ENCODE measurements at regions not wholly inside any gene's neighbourhood (a gene's known extent, or its start where the extent isn't known, plus 50 kb on each side); places are given as distances from the start of the nearest gene placed in this dataset.
"Not testable (repeated sequence)": the region's sequence is repeated elsewhere in the genome, so short reads cannot be mapped to it uniquely, and the experiment has no call there.

GRCh38 chr22:22321743-22322611, 77.4 kb downstream of the VPREB1 start:
- H2BK15ac ChIP-seq (ENCODE audit: low read length); H4K8ac ChIP-seq (ENCODE audit: extremely low read depth, insufficient read depth, low read length); H4K20me1 ChIP-seq (replicated peaks in 1 of 2; ENCODE audit: control insufficient read depth in 1 of 2, insufficient read depth in 2 of 2, low read length in 2 of 2); H2BK120ac ChIP-seq (replicated peaks; ENCODE audit: low read depth, low read length); H2BK12ac ChIP-seq (ENCODE audit: low read depth, low read length); H3K27ac ChIP-seq (ENCODE audit: low read depth, low read length); H3K23ac ChIP-seq (ENCODE audit: insufficient read length); H2AK5ac ChIP-seq (ENCODE audit: low read depth, low read length); H3K9ac ChIP-seq (replicated peaks in 1 of 4; ENCODE audit: extremely low read depth in 1 of 4, low read depth in 3 of 4, low read length in 3 of 4); H3K79me1 ChIP-seq (ENCODE audit: low read depth, low read length); H3K4me2 ChIP-seq (ENCODE audit: insufficient read depth in 1 of 2, low read depth in 2 of 2, low read length in 2 of 2); H2AFZ ChIP-seq (ENCODE audit: low read length); H3K23me2 ChIP-seq (ENCODE audit: low read depth, low read length); H3K56ac ChIP-seq (replicated peaks; ENCODE audit: insufficient read length, low read depth, low read length); POLR2A ChIA-PET (ENCODE audit: partially characterized antibody); H2BK20ac ChIP-seq (ENCODE audit: low read length); H4K91ac ChIP-seq (replicated peaks; ENCODE audit: insufficient read length, low read length); H3K4me1 ChIP-seq (replicated peaks in 1 of 4; ENCODE audit: control insufficient read depth in 3 of 4, insufficient read depth in 4 of 4, low read length in 3 of 4); H3K4ac ChIP-seq (replicated peaks; ENCODE audit: insufficient read length, low read depth, low read length); H3K36me3 ChIP-seq (ENCODE audit: control insufficient read depth in 2 of 4, insufficient read depth in 4 of 4, low read length in 3 of 4); H3K4me3 ChIP-seq (ENCODE audit: extremely low read depth in 1 of 4, insufficient read depth in 2 of 4, low read depth in 3 of 4, low read length in 4 of 4); H3K18ac ChIP-seq (ENCODE audit: extremely low read depth, low read length); H3K9me3 ChIP-seq (ENCODE audit: insufficient read depth in 2 of 2, low read depth in 1 of 2, low read length in 1 of 2); H3K14ac ChIP-seq (ENCODE audit: insufficient read length); H4K5ac ChIP-seq (ENCODE audit: insufficient read length, low read depth, low read length); H2BK5ac ChIP-seq (ENCODE audit: low read depth, low read length); H3K79me2 ChIP-seq (ENCODE audit: control insufficient read depth in 1 of 2, insufficient read depth in 2 of 2, low read length in 2 of 2): not testable (repeated sequence)
- peaks cover 49 to 71% (median 63%) of the 10 kb centered on the region in 4 experiments for H3K27me3 ChIP-seq (replicated peaks in 1 of 4; ENCODE audit: control insufficient read depth in 3 of 4, extremely low read depth in 1 of 4, insufficient read depth in 3 of 4, low read length in 3 of 4)
- DNase-seq (ENCODE audit: low read depth in 1 of 2, low spot score in 2 of 2) (peak in 1 of 2 experiments; percentile 87), FAIRE-seq (peak; percentile 58)
- 0 out of 2 replicates have a peak, but pooled peaks have one; percentile 24 for TF ChIP-seq TCF12 (IDR thresholded peaks at IDR 0.05; ENCODE audit: low read depth, low read length)
- peak; percentile 87 to 92 (median 91) for TF ChIP-seq CTCF (IDR thresholded peaks at IDR 0.05; ENCODE audit: control extremely low read depth in 1 of 3, insufficient read depth in 1 of 3, low read depth in 1 of 3, low read length in 3 of 3)
- TF ChIP-seq RAD21 (IDR thresholded peaks at IDR 0.05 in 1 of 2, conservative IDR thresholded peaks at IDR 0.05 in 1 of 2; ENCODE audit: low read depth in 2 of 2, low read length in 2 of 2), result peak; percentile 63 to 65
- 0 out of 2 replicates have a peak, but pooled peaks have one; percentile 24 for TF ChIP-seq CREB1 (IDR thresholded peaks at IDR 0.05)
- CTCF ChIA-PET (ENCODE audit: partially characterized antibody), result interaction anchor here (0.7 to 1.8 kb wide), 16 partner anchors 8 to 792 kb away, joined by 3 to 6 read pairs (median 3); no protein-coding TSS in a partner anchor
- WGBS, 2 experiments (ENCODE audit: extremely low coverage in 1 of 2, insufficient coverage in 1 of 2, insufficient read length in 1 of 2, insufficient replicate concordance in 2 of 2, low coverage in 1 of 2, low lambda C conversion rate in 2 of 2, missing lambda C conversion rate in 1 of 2), result 29% methylated on average over 9 of the region's 11 CpGs; no CpG with 5 or more reads in 1 of the 2 experiments

Measured in H1 (cell line).